Parathyroid adenoma (tissue), 2 donors: ENCODE measurements at regions not wholly inside any gene's neighbourhood (a gene's known extent, or its start where the extent isn't known, plus 50 kb on each side); places are given as distances from the start of the nearest gene placed in this dataset.

Source experiments
- H2AFZ ChIP-seq: fragments of 300-600 bp; sonication (generic); one replicate; pipeline ENCODE4 v1.7.0; 2017; ENCODE audit warnings: antibody characterized with exemption, mild to moderate bottlenecking
- H3K27ac ChIP-seq: fragments of 300-600 bp; sonication (generic); one replicate; pipeline ENCODE4 v1.7.0; 2017
- H3K27me3 ChIP-seq: fragments of 300-600 bp; sonication (generic); one replicate; pipeline ENCODE4 v1.7.0; 2017; ENCODE audit warnings: low read length; ENCODE audit not compliant: control insufficient read depth, insufficient read depth
- H3K36me3 ChIP-seq: fragments of 300-600 bp; sonication (generic); one replicate; pipeline ENCODE4 v1.7.0; 2017; ENCODE audit warnings: low read length; ENCODE audit not compliant: control insufficient read depth, insufficient read depth
- H3K4me1 ChIP-seq: fragments of 300-600 bp; sonication (generic); one replicate; pipeline ENCODE4 v1.7.0; 2017; ENCODE audit warnings: control low read depth
- H3K4me2 ChIP-seq: fragments of 300-600 bp; sonication (generic); one replicate; pipeline ENCODE4 v1.7.0; 2017; ENCODE audit warnings: low read length
- H3K4me3 ChIP-seq: fragments of 300-600 bp; sonication (generic); one replicate; pipeline ENCODE4 v1.7.0; 2017; ENCODE audit warnings: low read depth, low read length
- H3K79me2 ChIP-seq: fragments of 300-600 bp; sonication (generic); one replicate; pipeline ENCODE4 v1.7.0; 2017; ENCODE audit warnings: control low read depth
- H3K9ac ChIP-seq: fragments of 300-600 bp; sonication (generic); one replicate; pipeline ENCODE4 v1.7.0; 2017; ENCODE audit warnings: mild to moderate bottlenecking
- H3K9me3 ChIP-seq: fragments of 300-600 bp; sonication (generic); one replicate; pipeline ENCODE4 v1.7.0; 2017; ENCODE audit warnings: low read length; ENCODE audit not compliant: control insufficient read depth
- CTCF ChIP-seq: fragments of 300-600 bp; sonication (generic); IDR thresholded peaks from one replicate; pipeline ENCODE4 v1.7.0; 2017; ENCODE audit warnings: antibody characterized with exemption, mild to moderate bottlenecking
- donor health status: primary hyperparathyroidism.

- Histone ChIP-seq H3K36me3 (no peaks in the 10 kb centered on the region), H3K27me3 (no peaks in the 10 kb centered on the region), H3K9me3 (no peaks in the 10 kb centered on the region), H3K4me3 (no peak overlapping the region), H3K79me2 (no peaks in the 10 kb centered on the region), H2AFZ (no peak overlapping the region), H3K9ac (no peak overlapping the region), H3K4me1 (no peaks in the 10 kb centered on the region), H3K27ac (no peak overlapping the region), H3K4me2 (no peak overlapping the region)
- TF ChIP-seq CTCF: no peak
Measured at GRCh38 chr1:96544051-96544830, 177.3 kb upstream of the PTBP2 start.

- Histone ChIP-seq H2AFZ (no peak overlapping the region), H3K4me1 (no peaks in the 10 kb centered on the region), H3K9me3 (no peaks in the 10 kb centered on the region), H3K4me3 (no peak overlapping the region), H3K36me3 (no peaks in the 10 kb centered on the region), H3K27ac (no peak overlapping the region), H3K9ac (no peak overlapping the region), H3K27me3 (no peaks in the 10 kb centered on the region), H3K4me2 (no peak overlapping the region), H3K79me2 (no peaks in the 10 kb centered on the region)
- TF ChIP-seq CTCF: no peak
Measured at GRCh38 chr1:96544831-96545221, 176.8 kb upstream of the PTBP2 start.

- Histone ChIP-seq H3K4me1 (no peaks in the 10 kb centered on the region), H3K9me3 (no peaks in the 10 kb centered on the region), H2AFZ (no peak overlapping the region), H3K36me3 (no peaks in the 10 kb centered on the region), H3K79me2 (no peaks in the 10 kb centered on the region), H3K27ac (no peak overlapping the region), H3K9ac (no peak overlapping the region), H3K4me2 (no peak overlapping the region), H3K4me3 (no peak overlapping the region), H3K27me3 (no peaks in the 10 kb centered on the region)
- no peak for TF ChIP-seq CTCF
Measured at GRCh38 chr1:96545935-96546656, 175.5 kb upstream of the PTBP2 start.

- H3K27ac ChIP-seq: no peak overlapping the region
- no peak overlapping the region for H2AFZ ChIP-seq
- no peaks in the 10 kb centered on the region for H3K9me3 ChIP-seq
- no peaks in the 10 kb centered on the region for H3K27me3 ChIP-seq
- no peaks in the 10 kb centered on the region for H3K79me2 ChIP-seq
- H3K4me1 ChIP-seq: no peaks in the 10 kb centered on the region
- no peak overlapping the region for H3K4me3 ChIP-seq
- no peak overlapping the region for H3K9ac ChIP-seq
- H3K36me3 ChIP-seq: no peaks in the 10 kb centered on the region
- TF ChIP-seq CTCF: no peak
- no peak overlapping the region for H3K4me2 ChIP-seq
Measured at GRCh38 chr1:96550061-96550460, 171.5 kb upstream of the PTBP2 start.
